Fibroblast of pulmonary artery (primary cell): ENCODE measurements at regions not wholly inside any gene's neighbourhood (a gene's known extent, or its start where the extent isn't known, plus 50 kb on each side); places are given as distances from the start of the nearest gene placed in this dataset.

Experiments used
- DNase-seq: peaks from one replicate; pipeline ENCODE4 v3.0.0-alpha.2; 2010; ENCODE audit warnings: low read depth
- H3K4me3 ChIP-seq: replicated peaks from 2 replicates; pipeline ENCODE4 v1.5.1; 2011; ENCODE audit warnings: low read depth, mild to moderate bottlenecking, control low read depth, low read length, moderate library complexity
- TF ChIP-seq, protein P1 (sequence below): IDR thresholded peaks from 2 replicates; pipeline ENCODE4 v1.5.1; 2011; ENCODE audit warnings: mild to moderate bottlenecking, control low read depth, low read length, inconsistent platforms; ENCODE audit errors: missing control alignments

DNA sequence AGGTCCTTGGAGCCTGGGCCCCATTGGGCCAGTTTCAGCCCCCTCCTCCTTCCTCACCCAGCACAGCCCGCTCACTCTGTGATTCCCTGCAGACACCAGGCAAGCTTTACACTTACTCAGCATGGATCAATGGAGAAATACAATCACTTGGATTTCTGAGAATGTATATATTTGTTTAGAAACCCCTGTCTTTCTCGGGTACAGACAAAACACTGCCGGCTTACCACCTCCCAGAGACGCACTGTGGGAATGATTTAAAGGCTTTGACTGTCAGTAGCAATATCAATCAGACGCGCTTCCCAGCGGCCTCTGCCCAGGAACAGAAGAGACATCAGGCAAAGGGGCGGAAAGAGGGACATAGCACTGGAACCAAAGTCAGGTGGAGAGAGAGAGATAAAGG lies 186.5 kb downstream of the MAFB start:
- TF ChIP-seq, protein P1, sequence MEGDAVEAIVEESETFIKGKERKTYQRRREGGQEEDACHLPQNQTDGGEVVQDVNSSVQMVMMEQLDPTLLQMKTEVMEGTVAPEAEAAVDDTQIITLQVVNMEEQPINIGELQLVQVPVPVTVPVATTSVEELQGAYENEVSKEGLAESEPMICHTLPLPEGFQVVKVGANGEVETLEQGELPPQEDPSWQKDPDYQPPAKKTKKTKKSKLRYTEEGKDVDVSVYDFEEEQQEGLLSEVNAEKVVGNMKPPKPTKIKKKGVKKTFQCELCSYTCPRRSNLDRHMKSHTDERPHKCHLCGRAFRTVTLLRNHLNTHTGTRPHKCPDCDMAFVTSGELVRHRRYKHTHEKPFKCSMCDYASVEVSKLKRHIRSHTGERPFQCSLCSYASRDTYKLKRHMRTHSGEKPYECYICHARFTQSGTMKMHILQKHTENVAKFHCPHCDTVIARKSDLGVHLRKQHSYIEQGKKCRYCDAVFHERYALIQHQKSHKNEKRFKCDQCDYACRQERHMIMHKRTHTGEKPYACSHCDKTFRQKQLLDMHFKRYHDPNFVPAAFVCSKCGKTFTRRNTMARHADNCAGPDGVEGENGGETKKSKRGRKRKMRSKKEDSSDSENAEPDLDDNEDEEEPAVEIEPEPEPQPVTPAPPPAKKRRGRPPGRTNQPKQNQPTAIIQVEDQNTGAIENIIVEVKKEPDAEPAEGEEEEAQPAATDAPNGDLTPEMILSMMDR: no peak
- H3K4me3 ChIP-seq: no peak overlapping the region
- DNase-seq: no peak

- DNase-seq: no peak
- no peak overlapping the region for H3K4me3 ChIP-seq
- TF ChIP-seq, protein P1: no peak
Measured at GRCh38 chr20:40499391-40499790, 189.6 kb downstream of the MAFB start.

DNA sequence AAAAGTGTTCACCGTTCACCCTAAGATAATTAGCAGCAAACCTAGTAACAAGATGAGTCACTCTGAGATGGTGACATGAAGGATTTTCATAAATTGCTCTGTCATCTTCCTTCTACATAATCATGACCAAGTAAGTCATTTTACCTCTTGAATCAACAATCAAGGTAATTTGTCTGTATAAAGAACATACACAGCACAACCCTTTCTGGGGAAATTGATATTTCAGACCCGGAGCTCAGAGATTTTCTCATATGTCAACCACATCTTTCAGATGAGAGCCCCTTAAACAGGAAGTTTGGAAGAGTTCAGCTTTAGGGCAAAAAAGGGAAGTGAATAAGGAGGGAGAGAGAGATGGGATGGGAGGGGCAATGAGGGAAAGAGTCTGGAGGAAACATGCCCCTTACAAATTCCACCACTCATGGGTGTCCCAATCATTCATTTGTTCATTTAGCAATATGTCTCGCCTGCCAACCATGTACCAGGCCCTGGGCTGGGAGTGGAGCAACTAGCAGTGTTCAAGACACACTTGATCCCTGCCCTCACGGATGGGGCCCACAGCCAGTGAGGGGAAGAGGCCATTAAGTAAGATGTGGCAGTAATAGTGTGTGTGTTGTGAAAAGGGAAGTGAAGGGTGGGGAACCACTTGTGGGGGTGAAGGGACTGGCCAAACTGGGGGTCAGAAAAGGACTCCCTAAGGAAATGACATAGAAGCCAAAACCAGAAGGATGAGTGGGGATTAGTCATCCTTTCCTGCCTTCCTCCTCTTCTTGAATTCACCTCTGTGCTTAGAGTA lies 190.9 kb downstream of the MAFB start:
- peak; percentile 56 for DNase-seq
- no peak overlapping the region for H3K4me3 ChIP-seq

GRCh38 chr20:40495956-40496355 lies 193.1 kb downstream of the MAFB start:
- no peak for DNase-seq
- no peak overlapping the region for H3K4me3 ChIP-seq
- TF ChIP-seq, protein P1: no peak

More for the DNA sequence above, 190.9 kb downstream of the MAFB start:
- TF ChIP-seq, protein P1: no peak

DNA sequence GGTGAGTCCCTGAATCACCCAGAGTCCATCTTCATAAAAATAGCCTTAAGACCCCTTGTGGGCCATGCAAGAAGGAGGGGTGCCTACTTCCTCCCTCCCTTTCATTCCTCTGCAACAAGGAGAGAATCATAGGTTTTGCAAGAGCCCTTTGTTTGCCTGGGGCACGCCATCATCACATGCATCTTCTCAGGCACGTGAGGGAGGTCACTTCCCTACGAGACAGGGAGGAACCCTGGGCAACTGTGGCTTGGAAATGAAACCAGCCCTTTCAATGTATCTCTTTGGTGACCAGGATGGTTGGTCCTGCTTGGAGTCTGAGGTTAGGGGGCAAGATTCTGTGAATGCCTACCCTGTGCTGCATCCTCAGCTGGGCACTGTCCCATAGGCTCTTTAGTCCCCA lies 194.8 kb downstream of the MAFB start:
- TF ChIP-seq, protein P1: no peak
- no peak for DNase-seq
- no peak overlapping the region for H3K4me3 ChIP-seq

DNA sequence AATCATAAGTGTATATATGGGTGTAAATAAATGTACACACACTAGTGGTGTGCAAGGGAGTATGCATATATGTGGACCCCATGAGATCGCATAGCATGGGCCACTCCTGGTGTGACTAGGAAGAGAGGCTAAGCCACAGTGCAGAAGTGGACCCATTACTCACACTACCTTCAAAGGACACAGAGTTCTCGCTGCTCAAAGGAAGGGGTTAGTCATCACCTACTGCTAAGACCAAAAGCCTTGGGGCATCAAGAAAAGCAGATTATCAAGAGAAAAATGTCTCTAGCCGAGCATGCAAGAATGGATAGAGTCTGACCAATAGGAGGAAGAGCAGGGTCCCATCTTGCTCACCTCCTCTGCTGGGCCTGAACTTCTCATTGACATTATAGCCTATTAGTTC lies 195.5 kb downstream of the MAFB start:
- DNase-seq: no peak

More for the DNA sequence above, 195.5 kb downstream of the MAFB start:
- no peak overlapping the region for H3K4me3 ChIP-seq
- TF ChIP-seq, protein P1: no peak
